PC-3 (cell line): ENCODE measurements at regions not wholly inside any gene's neighbourhood (a gene's known extent, or its start where the extent isn't known, plus 50 kb on each side); places are given as distances from the start of the nearest gene placed in this dataset.

Experiments
- EZH2phosphoT487 ChIP-seq: fragments of 300-600 bp; sonication (generic); IDR thresholded peaks from 2 replicates; pipeline ENCODE4 v1.6.1; 2018; ENCODE audit warnings: mild to moderate bottlenecking, antibody characterized with exemption, low read length, borderline replicate concordance
- TF ChIP-seq, protein P1 (sequence below): fragments of 300-600 bp; sonication (generic); conservative IDR thresholded peaks from 2 replicates; pipeline ENCODE4 v1.5.1; 2017; ENCODE audit warnings: antibody characterized with exemption, low read depth, mild to moderate bottlenecking, low read length

- TF ChIP-seq, protein P1, sequence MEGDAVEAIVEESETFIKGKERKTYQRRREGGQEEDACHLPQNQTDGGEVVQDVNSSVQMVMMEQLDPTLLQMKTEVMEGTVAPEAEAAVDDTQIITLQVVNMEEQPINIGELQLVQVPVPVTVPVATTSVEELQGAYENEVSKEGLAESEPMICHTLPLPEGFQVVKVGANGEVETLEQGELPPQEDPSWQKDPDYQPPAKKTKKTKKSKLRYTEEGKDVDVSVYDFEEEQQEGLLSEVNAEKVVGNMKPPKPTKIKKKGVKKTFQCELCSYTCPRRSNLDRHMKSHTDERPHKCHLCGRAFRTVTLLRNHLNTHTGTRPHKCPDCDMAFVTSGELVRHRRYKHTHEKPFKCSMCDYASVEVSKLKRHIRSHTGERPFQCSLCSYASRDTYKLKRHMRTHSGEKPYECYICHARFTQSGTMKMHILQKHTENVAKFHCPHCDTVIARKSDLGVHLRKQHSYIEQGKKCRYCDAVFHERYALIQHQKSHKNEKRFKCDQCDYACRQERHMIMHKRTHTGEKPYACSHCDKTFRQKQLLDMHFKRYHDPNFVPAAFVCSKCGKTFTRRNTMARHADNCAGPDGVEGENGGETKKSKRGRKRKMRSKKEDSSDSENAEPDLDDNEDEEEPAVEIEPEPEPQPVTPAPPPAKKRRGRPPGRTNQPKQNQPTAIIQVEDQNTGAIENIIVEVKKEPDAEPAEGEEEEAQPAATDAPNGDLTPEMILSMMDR, result no peak
- TF ChIP-seq EZH2phosphoT487, result no peak
Measured at GRCh38 chr5:27523629-27524028, 485.2 kb upstream of the CDH9 start.
